Skin epidermis (tissue), 12 donors: ENCODE measurements at regions not wholly inside any gene's neighbourhood (a gene's known extent, or its start where the extent isn't known, plus 50 kb on each side); places are given as distances from the start of the nearest gene placed in this dataset.

Source experiments
- H3K27ac ChIP-seq, 21 experiments: fragments of 200-600 bp; sonication (generic) in 11 of 21; one replicate each; pipeline ENCODE4 v1.5.0; 2020; ENCODE audit warnings: mild to moderate bottlenecking in 3 of 21, inconsistent platforms in 2 of 21, moderate library complexity in 2 of 21
- H3K4me3 ChIP-seq, 7 experiments: fragments of 200-600 bp; sonication (generic) in 2 of 7; one replicate each; pipeline ENCODE4 v1.5.0; 2020; ENCODE audit warnings: inconsistent platforms in 2 of 7, mild to moderate bottlenecking in 2 of 7, moderate library complexity in 1 of 7

GRCh38 chr5:107230367-107230766 is 440.4 kb downstream of the EFNA5 start:
- Histone ChIP-seq H3K27ac (no peak overlapping the region), H3K4me3 (no peak overlapping the region)

GRCh38 chr5:107228226-107228625 is 442.5 kb downstream of the EFNA5 start:
- Histone ChIP-seq H3K4me3 (no peak overlapping the region), H3K27ac (no peak overlapping the region)

DNA sequence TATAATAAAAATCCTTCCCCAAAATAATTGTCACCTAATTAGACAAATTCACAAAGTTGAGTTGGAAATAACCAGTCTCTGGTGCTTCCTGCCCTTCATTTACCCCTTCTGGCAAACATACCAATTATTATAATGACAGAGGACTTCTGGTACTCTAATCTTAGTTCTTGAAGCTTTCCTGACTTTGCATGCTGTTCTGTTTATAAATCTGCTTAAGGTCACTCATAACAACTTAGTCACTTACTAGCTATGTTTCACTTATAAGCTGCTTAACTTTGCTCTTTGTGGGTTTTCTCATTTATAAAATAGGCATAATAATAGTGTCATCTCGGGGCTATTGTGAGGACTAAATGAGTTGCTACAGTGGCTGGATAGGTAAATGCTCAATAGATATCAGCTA is 446.5 kb downstream of the EFNA5 start:
- H3K4me3 ChIP-seq: no peak overlapping the region
- no peak overlapping the region for H3K27ac ChIP-seq

GRCh38 chr5:107223066-107223465 is 447.7 kb downstream of the EFNA5 start:
- no peak overlapping the region for H3K27ac ChIP-seq
- no peak overlapping the region for H3K4me3 ChIP-seq

DNA sequence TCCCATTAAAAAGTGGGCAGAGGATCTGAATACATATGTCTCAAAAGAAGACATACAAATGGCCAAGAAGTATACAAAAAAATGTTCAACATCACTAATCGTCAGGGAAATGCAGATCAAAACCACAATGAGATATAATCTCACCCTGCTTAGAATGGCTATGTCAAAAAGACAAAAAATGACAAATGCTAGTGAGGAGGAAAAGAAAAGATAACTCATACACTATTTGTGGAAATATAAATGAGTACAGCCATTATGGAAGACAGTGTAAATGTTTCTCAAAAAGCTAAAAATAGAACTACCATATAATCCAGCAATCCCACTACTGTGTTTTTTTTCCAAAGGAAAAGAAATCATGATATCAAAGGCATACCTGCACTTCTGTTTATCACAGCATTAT is 450.7 kb downstream of the EFNA5 start:
- no peak overlapping the region for H3K4me3 ChIP-seq
- H3K27ac ChIP-seq: peak overlapping the region in 1 of 21 experiments; percentile 31

DNA sequence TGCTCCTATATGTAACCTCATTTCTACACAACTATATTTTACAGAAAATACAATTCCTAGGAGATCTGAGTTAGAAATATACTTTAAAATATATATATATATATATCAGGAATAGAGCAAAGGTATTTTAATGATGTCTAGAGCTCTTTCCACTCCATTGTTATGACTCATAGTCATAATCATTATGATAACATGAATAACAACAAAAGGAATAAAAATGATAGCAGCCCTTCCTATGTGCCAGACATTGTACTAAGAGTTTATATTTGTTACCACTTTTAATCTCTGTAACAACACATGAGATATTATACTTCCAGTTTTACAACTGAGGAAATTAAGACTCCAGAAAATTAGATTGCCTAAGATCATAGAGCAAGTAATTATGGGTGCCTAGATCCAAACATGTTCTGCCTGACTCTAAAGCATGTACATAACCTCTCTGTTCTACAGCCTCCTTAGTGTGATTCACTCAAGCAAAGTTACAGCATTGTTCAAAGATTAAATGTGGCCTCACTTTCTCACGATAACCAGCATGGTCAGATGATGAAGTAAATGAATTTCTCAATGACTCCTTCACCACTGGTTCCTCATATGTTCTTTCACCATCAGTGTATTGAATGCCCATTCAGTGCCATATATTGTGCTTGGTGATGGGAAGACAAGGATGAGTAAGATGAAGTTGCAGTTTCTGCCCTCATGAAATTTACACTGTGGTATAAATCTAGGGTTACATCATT is 452.1 kb downstream of the EFNA5 start:
- Histone ChIP-seq H3K27ac (peak overlapping the region in 1 of 21 experiments; percentile 48), H3K4me3 (no peak overlapping the region)

- Histone ChIP-seq H3K4me3 (no peak overlapping the region), H3K27ac (peak overlapping the region in 1 of 21 experiments; percentile 48)
Observed at GRCh38 chr5:107217721-107218130, 453.0 kb downstream of the EFNA5 start.

- H3K27ac ChIP-seq: peak overlapping the region in 2 of 21 experiments; percentile 25 to 37
- no peak overlapping the region for H3K4me3 ChIP-seq
Observed at GRCh38 chr5:107216587-107216986, 454.1 kb downstream of the EFNA5 start.

DNA sequence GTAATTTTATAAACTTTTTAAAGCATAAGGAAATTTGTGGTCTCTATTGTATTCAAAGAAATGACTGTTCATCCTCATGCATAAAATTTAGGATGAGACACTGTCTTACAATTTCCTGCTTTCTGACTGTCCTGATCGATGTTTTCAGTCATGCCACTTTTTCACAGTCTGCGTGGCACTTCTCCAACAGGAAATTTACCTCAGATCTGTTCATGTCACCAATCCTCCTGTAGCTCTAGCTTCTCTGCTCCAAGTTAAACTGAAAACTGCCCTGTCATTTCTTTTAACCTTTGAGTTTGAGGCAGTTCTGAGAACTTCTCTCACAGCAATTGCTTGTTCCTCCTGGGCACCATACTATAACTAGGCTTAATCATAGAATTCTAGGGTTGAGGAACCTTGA is 455.1 kb downstream of the EFNA5 start:
- H3K27ac ChIP-seq: no peak overlapping the region
- no peak overlapping the region for H3K4me3 ChIP-seq

- H3K27ac ChIP-seq: no peak overlapping the region
- H3K4me3 ChIP-seq: no peak overlapping the region
Observed at GRCh38 chr5:107213025-107213424, 457.7 kb downstream of the EFNA5 start.

GRCh38 chr5:107211630-107212029 is 459.1 kb downstream of the EFNA5 start:
- Histone ChIP-seq H3K4me3 (no peak overlapping the region), H3K27ac (no peak overlapping the region)

DNA sequence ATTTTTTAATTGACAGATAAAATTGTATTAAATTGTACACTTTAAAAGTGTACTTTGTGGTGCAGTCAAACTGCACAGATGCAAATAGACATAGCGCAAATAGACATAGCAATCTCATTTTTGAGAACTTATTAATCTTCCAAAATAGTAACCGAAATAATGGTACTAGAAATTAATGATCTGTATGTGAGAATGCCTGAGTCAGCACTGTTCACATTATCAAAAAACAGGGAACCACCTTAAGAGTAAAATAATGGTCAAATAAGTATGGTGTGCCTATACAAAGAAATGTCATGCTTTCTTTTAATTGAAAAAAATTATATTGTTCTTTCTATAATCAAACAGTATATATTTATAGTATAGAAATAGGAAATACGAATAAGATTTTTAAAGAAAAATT is 461.9 kb downstream of the EFNA5 start:
- no peak overlapping the region for H3K27ac ChIP-seq

DNA sequence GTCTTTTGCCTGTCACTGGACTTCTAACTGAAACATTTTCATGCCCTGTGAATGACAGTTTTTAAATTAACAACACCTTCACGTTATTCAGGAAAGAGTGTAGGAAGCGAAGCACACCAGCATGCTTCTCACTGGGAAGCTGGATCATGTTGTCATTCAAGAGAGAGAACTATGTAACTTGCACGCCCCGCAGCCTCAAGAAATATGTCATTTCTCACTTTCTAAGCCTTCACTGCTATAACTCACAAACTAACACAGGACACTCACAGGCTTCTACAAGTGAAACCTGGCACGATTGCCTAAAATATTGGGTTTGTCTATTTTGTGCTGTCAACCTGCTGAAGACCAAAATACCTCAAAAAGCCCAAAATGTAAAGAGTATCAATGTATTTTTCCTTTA is 466.3 kb downstream of the EFNA5 start:
- H3K4me3 ChIP-seq: no peak overlapping the region
- H3K27ac ChIP-seq: no peak overlapping the region

More for the DNA sequence above, 461.9 kb downstream of the EFNA5 start:
- H3K4me3 ChIP-seq: no peak overlapping the region

- H3K4me3 ChIP-seq: no peak overlapping the region
- no peak overlapping the region for H3K27ac ChIP-seq
Observed at GRCh38 chr5:107203243-107203642, 467.5 kb downstream of the EFNA5 start.

GRCh38 chr5:107199756-107200155 is 471.0 kb downstream of the EFNA5 start:
- Histone ChIP-seq H3K27ac (no peak overlapping the region), H3K4me3 (no peak overlapping the region)

DNA sequence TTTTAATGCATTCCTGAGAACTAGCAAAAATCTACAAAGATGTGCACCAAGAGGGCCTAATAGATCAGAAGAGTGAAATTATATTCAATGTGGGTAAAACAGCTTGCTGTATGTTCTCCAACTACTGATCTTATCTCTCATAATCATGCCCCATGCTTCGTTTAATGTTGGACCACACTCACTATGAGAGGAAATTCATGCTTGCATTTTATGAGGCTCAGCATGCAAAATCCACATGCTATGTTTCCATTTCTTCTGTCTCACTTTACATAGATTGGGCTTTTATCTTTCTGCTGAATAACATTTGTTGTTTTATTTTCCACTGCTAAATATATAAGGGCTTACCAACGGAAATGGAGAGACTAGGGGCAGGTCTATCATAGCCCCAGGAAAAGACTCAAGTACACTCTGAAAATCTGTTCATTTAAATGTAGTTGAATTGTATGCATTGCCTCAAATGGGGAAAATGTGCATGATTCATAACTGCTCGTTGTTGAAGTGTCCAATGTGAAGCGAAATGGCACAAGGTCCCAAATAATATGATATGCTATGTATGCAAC is 474.2 kb downstream of the EFNA5 start:
- Histone ChIP-seq H3K4me3 (no peak overlapping the region), H3K27ac (no peak overlapping the region)

DNA sequence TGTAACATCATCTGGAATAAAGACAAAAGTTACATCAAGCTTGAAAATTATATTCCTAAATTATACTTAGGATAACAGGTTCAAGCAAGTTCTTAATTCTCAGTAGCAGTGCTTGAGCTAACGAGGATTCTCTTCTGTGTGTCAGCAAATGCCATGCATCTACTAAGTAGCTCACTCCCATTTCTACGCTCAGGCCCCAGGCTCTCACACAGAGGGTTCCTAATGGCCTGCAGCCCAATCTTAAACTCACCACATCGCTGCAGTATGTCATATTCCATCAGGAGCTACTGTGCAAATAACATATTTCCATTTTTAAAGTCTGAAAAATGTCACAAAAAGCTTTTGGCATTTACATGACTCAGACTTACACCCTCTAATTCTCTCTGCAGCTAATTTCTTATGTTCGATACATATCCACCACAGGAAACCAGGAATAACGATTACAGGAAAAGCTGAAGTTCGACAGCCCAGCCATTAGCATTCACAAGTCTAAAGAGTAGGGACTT is 474.8 kb downstream of the EFNA5 start:
- Histone ChIP-seq H3K4me3 (no peak overlapping the region), H3K27ac (no peak overlapping the region)

GRCh38 chr5:107184871-107185270 is 485.9 kb downstream of the EFNA5 start:
- Histone ChIP-seq H3K27ac (no peak overlapping the region), H3K4me3 (no peak overlapping the region)

GRCh38 chr5:107184066-107184465 is 486.7 kb downstream of the EFNA5 start:
- Histone ChIP-seq H3K4me3 (no peak overlapping the region), H3K27ac (no peak overlapping the region)

DNA sequence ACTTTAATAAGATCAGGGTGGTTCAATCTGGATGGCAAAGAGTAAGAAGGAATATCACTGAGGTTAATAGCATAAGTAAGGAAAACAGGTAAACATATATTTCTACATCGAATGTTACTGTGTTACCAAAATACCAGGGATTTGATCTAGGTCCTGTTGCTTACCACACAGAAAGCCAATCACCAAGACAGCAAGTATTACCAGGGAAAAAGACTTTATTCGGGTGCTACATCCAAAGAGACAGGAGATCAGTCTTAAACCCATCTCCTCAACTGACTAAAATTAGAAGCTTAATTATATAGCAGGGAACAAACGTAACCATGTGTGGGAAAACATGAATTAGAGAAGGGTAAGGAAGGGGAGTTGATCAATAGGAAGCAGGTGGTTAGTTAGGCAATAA is 500.1 kb downstream of the EFNA5 start:
- Histone ChIP-seq H3K27ac (no peak overlapping the region), H3K4me3 (no peak overlapping the region)

GRCh38 chr5:107169867-107170266 is 500.9 kb downstream of the EFNA5 start:
- Histone ChIP-seq H3K27ac (no peak overlapping the region), H3K4me3 (no peak overlapping the region)
